Sigmoid colon (tissue), 3 donors: ENCODE measurements at regions not wholly inside any gene's neighbourhood (a gene's known extent, or its start where the extent isn't known, plus 50 kb on each side); places are given as distances from the start of the nearest gene placed in this dataset.
"Not testable (repeated sequence)": the region's sequence is repeated elsewhere in the genome, so short reads cannot be mapped to it uniquely, and the experiment has no call there.

Experiments used
- CTCF ChIP-seq, 4 experiments: fragments of 450-650 bp in 3 of 4; fragments of 200-600 bp in 1 of 4; IDR thresholded peaks; one replicate each; pipeline ENCODE4 v1.5.1; 2016 to 2019; ENCODE audit warnings: antibody characterized with exemption in 4 of 4, mild to moderate bottlenecking in 3 of 4, moderate library complexity in 2 of 4
- POLR2A ChIP-seq, 2 donors: fragments of 450-650 bp; IDR thresholded peaks; one replicate each; pipeline ENCODE4 v1.6.1; 2016; ENCODE audit warnings: antibody characterized with exemption in 2 of 2, mild to moderate bottlenecking in 2 of 2, moderate library complexity in 2 of 2

- not testable (repeated sequence) for TF ChIP-seq CTCF, POLR2A (IDR thresholded peaks at IDR 0.05)
Measured at GRCh38 chr6:90674077-90674476, 87.2 kb upstream of the MAP3K7 start.
